Fibroblast of skin of left quadriceps (primary cell): ENCODE measurements at regions not wholly inside any gene's neighbourhood (a gene's known extent, or its start where the extent isn't known, plus 50 kb on each side); places are given as distances from the start of the nearest gene placed in this dataset.

Experiments used
- DNase-seq, 2 experiments: peaks; one replicate each; pipeline ENCODE4 v3.0.0-alpha.2; 2013; ENCODE audit warnings: low read depth in 2 of 2

DNA sequence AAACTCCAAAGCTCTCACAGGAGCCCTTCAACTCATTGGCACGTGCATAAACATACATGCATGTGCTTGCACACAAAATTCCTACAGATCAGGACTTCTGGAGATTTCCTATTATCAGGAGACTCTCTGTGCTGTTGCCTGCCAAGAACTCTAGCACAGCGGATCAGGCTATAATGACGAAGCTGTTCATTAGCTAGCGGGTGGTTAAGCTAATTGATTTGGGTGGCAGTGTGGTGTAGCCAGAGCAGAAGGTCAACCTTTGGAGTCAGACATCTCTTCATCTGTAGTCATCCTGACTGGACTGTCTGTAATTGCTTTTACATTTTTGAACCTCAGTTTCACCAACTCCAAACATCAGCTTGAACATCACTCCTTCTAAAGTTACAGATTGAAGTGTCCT lies 69.0 kb downstream of the KIF2B start:
- DNase-seq: no peak

DNA sequence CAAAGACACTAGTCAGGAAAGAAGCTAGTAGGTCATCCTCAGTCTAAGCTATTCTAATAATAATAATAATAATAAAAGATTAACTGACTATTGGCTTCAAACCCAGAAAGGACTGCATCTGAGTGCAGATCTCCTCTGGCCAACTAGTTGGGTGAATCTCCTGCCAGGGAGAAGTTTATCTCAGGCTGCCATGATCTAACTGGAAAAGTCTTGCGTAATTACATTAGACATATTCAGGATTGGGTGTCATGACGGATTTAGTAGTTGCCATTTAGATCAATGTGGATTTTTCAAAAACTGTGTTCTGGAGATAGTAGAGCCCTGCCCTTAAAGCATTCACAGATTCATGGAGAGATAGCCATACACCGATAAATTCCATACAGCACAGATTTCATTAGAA lies 69.5 kb downstream of the KIF2B start:
- DNase-seq: no peak

DNA sequence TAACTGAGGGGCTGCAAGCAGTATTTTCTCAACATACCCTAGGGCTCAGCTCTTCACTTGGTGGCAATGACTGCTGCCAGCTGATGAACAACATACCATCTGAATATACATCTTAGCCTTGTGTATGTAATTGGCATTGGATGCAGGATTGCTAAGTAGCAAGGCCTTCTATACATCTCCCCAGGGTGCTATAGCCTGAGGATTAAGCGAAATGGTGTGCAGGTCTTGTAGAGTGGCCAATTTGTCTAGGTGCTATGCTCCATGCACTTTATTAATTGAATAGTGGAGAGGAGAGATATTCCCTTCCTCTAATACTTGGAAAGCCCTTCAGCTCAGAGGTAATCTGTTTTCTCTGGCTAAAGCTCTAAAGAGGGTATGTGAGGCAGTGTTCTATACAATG lies 71.9 kb downstream of the KIF2B start:
- no peak for DNase-seq

DNA sequence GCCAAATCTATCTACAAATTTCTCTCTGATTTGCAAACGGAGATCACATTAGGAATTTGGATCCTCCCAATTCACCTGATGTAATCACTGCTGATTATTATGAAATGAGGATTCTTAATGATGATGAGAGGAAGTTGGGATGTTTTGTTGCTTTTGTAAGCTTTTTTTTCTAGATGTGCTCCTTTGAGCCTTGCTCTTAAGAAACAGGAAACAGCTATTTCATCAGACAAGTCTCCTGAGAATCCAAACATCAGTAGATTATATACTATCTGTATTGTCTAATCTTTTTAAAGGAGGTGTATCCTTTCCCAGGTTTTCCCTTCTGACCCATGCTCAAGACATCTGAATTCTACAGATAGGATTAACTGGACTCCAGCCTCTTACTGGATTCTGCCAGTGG lies 73.3 kb downstream of the KIF2B start:
- DNase-seq: peak in 1 of 2 experiments; percentile 0

DNA sequence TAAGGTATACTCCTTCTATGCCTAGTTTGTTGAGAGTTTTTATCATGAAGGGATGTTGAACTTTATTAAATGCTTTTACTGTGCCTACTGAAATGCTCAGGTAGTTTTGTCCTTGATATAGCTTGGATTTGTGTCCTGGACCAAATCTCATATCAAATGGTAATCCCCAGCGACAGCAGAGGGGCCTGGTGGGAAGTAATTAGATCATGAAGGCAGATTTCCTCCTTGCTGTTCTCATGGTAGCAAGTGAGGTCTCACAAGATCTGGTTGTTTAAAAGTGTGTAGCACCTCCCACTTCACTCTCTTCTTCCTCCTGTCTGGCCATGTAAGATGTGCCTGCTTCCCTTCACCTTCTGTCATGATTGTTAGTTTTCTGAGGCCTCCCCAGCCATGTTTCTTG lies 78.2 kb downstream of the KIF2B start:
- DNase-seq: no peak

DNA sequence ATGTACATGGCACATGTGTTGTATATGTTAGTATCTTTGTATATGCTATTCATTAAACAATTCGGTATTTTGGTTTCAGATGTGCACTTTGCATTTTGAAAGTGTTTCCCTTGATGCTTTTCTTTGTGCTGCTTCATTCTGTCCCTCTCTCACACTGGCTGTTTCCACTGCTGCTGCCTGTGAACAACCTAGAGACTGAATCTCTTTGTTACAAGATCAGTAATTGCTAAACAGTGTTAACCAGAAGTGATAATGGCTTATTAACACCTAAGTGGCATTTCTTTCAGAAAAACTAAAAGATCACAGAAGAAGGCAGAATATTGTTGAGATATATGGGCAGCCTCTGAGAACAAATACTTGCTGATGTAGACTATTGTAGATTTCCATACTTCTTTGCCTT lies 84.7 kb downstream of the KIF2B start:
- DNase-seq: no peak

DNA sequence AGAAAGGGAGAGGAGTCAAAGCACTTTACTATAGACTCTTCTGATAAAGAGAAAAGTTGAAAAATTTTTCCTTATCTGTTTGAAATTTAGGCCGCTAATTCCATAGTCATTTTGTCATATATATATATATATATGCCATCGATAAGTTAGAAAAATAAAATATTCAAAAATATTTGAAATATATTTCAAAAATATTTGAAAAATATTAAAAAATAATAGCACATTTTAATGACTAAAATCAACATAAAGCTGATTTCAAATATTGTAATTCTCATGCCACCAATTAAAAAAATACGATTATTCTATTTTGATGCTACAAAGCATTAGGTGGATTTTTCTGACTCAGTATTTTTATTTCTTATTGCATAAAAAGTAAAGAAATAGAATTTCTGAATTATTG lies 87.1 kb downstream of the KIF2B start:
- no peak for DNase-seq

DNA sequence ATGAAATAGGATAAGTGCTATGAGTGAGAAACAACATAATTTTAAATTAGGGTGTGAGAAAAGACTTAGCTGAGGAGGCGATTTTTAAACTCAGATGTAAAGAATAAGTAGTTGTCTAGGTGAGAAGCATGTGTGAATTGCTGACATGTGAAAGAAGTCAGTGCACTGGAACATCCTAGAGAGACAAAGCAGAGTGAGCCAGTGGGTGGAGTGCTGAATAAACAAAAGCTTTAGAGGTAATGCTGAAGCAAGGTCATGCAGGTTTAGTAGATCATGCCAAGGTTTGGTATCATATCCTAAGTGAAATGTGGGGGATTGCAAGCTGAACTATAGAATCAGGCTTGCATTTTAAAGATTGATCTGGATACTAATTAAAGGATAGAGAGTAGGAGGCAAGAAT lies 89.4 kb downstream of the KIF2B start:
- no peak for DNase-seq

DNA sequence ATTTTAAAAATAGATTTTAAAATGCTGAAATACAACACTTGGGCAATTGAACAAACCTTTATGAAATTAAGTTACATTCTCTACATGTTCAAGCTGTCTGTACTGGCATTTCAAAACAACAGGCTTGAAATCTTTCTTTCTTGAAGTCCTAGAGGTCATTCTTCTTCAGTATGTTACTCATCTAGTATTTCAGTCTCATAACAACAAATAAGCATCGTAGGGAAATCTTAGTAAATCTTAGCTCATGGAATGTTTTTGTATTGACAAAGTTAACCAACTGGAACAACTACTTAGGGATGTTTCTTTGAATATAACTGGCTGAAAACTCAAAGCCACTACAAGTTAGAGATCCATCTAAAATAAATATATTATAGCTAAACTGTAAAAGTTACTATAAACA lies 96.6 kb downstream of the KIF2B start:
- no peak for DNase-seq

DNA sequence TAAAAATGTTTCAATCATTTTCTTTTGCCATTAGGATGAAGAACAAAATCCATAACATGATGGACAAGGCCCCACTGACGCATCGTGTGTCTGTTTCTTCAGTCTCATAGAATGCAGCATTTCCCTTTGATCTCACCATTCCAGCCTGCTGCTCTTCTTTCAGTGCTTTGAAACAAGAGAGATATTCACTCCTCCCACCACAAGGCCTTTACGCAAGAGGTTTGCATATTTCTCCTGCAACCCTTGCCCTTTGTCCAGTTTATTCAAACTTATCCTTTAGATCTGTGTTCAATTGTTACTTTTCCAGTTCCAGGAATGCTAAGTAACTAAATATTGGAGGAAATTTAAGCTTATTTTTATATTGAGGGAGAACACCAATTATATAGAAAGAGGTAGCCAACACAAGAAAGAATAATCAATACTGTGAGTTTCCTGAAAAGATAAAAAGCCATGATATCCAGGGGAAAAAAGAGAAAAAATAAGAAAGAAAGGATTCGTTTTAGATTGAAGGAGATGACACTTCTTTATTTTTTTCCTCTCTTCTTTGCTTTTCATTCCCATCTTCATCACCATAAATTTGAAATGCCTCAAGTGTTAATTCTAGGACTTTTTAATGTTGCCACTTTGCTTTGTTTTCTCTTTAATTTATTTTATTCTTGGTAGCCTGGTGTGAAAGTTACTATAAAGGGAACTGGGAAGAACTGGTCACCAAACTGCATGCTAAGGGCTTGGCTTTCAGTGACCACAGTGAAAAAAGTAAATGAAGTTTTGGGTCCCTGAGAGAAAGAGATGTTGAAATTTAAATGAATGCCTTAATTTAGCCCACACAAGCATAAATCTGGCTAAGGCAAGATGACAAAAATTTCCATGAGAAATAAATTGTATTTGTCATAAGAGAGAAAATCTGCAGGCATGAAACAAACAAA lies 102.1 kb downstream of the KIF2B start:
- DNase-seq: no peak

DNA sequence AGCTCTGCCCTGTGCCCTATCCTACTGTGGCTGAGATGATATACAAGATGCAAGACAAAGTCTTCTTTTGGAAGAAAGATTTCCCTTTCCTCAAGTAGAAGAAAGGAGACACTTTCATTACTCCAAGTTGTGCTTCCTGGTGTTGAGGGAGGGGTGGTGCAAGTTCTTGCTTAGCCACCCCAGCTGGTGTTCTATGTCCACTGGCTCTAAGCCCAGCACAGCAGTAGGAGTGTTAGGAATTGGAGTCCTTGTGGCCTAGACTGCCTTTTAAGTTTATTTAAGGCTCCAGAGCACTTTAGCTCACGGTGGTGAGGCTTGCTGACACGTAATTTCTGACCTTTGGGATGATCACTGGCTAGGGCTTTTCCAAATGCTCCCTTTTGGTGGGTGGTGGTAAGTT lies 109.7 kb downstream of the KIF2B start:
- DNase-seq: no peak

DNA sequence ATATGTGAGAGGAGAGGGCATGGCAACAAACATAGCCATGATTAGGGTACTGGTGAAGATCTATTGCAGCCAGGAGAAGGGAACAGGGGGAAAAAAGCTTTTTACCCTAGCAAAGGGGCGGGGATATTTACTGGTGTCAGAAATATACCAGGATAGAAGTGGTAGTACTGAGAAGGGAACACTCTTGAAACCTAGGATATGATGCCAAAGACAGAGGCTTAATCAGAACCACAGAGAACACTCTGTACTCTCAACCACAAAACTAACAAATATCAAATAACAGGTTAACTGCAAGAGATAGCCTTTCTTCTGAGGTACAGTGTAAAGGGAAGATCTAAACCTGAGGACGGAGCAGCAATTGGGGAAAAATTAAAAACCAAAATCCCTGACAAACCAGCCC lies 112.2 kb downstream of the KIF2B start:
- no peak for DNase-seq

DNA sequence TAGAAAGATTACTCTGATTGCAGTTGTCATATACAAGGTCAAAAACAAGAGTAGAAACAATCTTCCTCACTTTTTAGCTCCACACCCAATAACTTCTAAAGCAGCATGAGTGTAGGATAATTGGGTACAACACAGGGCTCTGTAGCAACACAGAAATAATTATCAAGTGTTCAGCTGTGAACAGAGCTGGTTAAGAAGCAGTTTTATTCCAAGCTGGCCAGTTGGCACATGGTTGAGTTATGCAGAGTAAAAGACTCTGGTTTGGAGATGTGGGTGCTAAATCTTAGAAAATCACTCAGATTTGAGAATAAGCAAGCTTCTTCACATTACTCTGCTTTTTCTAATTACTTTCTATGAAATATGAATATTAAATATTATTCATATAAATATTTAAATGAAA lies 118.5 kb downstream of the KIF2B start:
- DNase-seq: no peak

DNA sequence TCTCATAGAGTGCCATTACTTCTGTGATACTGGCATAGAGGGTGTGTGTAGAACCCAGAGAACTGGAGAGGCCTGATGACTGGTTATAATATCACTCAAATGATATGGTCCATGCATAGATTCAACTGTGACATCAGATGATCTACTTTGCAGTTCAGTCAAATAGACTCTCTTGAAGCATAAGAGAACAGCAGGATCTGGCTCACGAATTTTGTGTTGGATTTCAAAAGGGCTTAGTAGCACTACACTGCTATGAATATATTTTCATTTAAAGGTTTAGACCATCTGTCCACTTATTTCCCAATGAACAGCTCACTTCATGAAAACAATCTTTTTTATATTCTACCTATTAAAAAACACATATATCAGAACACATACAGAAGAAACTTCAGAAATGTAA lies 119.7 kb downstream of the KIF2B start:
- no peak for DNase-seq

DNA sequence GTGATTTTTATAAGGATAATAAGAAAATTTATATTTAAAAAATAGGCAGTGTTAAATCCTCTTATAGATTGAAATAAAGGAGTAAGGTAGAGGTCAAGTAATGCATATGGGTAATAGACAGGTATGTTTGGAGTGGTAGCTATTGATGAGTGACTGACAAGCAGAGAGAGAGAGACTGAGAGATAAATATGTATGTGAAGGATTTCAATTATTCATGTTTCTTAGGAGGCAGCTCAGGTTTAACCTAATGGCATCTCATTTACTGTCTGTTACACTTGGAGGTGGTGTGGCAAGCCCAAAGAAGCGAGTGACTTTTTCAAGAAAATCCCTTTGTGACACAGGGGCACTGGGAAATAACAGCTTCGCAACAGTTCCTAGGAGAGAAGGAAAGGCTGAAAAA lies 120.2 kb downstream of the KIF2B start:
- DNase-seq: no peak

DNA sequence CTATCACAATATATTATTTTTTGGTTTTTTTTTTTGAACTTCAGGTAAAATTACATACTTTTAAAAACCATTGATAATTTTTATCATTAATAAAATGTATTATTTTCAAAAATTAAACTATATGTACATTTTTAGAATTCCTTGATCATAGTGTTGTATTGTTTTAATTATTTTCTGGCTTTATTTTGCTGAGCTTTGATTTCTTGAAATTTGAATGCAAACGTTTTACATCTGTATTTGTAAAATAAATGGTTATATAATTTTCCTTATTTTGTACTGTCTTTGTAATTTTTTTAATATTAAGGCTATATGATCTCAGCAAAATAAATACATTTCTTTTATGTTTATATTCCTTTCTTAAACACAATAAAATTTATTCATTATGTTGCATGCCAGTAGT lies 125.6 kb downstream of the KIF2B start:
- no peak for DNase-seq

DNA sequence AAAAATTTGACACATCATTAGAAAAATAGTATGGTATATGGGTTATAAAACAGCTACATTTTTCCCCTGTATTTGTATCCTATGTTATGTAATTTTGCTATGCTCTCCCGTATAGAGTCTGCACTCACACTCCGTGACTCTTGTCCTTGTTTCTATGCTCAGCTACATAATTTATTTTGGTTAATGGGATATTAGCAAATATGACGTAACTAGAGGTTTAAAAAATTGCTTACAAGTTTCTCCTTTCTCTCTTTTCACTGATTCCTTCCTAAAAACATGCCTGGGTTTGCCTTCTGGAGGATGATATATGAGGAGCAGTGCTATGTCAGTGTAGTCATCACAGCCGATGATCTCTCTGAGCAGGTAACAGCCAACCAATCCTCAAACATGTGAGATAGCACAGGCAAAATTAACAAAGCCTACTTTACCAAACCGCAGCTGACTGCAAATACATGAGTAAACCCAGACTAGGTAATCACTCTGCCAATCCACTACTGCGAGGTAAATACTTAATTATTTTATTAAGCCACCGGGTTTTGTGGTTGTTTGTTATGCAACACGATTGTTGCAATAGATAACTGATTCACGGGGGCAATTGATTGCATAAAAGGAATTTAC lies 126.9 kb downstream of the KIF2B start:
- DNase-seq: no peak

DNA sequence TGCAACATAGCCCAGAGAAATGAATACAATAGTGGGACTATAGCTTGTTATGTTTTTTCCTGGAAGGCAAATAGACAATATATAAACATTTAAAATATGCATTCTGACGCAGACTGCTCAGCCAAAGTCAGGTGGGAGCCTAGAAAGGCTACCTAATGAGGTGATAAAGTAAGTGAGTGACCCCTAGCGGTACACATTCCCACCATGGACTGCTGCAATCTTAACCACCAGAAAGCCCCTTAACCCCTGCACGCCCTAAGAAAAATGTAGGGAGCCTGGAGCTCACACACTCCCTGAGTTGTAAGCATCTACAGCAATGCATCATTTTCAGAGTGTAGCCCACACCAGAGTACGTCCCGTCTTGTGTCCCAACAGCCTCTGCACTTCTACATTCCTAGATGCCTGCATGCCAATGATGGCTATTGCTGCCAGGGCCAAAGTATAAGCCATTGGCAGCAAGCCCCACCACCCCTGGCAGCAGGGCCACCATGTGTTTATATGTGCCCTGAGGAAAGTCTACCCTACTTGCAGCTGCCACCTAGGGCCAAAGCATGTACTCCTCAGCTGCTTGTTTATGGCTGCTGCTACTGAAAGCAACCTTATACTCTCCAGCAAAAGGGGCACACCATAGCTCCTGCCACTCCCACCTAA lies 127.6 kb downstream of the KIF2B start:
- DNase-seq: no peak

DNA sequence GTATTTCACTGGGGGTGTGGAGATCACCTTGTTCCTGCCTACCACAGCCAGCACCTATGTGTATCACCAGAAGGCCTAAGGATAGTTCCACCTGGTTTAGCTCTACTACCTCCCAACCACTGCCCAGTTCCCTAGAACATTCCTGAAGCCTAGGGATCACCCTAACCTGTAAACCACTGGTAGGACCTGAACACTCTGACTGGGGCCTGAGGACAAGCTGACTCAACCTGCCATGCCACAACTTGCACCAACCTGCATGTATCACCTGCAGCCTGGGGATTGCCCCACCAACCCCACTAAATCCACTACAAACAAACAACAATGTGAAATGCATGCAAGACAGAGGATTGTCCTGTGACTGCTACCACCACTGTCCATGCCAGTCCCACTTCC lies 128.1 kb downstream of the KIF2B start:
- DNase-seq: no peak

DNA sequence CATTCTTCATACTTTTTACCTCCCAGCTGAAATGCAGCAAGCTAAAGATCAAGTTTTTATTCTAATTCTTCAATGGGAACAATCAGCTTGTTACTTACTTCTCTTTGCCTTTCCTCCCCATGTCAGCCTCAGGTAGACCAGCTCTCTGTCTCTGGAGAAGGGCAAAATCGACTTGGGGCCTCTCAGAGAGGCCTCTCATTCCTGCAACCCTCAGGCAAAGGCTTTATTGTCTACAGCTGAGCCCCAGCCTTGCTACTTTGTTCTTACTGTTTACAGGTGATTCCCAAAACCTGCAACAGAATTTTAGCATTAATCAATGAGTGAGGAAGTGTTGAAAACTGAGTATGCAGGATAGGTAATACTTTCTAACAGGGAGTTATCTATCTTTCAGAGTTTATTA lies 148.6 kb downstream of the KIF2B start:
- DNase-seq: no peak

DNA sequence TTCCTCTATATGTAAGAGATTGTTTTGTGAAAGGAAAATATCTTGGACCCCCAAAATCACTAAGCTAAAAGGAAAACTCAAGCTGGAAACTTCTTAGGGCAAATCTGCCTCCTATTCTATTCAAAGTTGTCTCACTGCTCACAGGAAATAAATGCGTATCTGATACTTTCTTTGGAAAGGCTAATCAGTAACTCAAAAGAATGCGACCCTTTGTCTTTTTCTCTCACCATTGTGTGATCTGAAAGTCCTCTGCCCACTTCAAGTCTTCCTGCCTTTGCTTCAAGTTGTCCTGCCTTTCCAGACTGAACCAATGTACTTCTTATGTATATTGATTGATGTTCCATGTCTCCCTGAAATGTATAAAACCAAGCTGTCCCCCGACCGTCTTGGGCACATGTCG lies 157.3 kb downstream of the KIF2B start:
- DNase-seq: no peak

DNA sequence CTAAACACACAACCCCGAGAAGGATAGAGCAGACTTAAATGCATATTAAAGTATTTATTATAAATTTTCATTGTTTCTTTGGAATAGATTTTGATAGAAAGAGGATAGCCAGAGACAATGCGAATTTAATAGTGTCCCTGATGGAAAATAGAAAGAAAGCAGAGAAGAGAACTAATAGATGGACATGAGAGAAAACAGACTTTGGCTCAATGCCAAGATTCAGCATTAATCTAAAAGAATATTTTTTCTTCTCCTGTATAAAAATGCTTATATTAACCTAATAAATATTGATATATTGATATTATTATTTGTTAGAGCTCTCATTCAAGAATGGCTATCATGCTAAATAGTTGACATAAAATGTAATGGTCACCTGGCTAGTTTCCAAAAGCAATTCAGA lies 173.4 kb downstream of the KIF2B start:
- DNase-seq: no peak

DNA sequence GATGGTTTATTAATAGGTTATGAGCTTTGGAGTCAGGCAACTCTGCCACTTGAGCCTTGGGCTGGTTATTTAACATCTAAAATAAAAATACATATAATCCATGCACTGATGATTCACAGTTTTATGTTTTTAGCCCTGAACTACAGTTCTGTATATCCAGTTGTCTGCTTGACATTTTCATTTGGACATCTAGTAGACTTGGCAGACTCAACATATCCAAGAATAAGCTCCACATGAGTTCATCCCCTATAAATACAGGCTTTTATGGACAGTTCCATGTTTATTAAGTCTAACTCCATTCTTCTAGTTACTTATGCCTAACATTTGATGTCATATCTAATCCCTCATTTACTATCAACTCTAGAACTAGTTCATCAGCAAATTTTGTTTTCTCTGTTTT lies 174.2 kb downstream of the KIF2B start:
- DNase-seq: no peak
